SU-DHL-6 (cell line): ENCODE measurements at regions not wholly inside any gene's neighbourhood (a gene's known extent, or its start where the extent isn't known, plus 50 kb on each side); places are given as distances from the start of the nearest gene placed in this dataset.

Experiments
- H2AFZ ChIP-seq: fragments of 200-600 bp; sonication (generic); 2 replicates; pipeline ENCODE4 v1.6.1; 2014; ENCODE audit warnings: low read depth, mild to moderate bottlenecking, moderate library complexity, mixed read lengths, antibody characterized with exemption, low read length; ENCODE audit not compliant: severe bottlenecking
- H3F3A ChIP-seq: fragments of 200-600 bp; shearing (Covaris generic); 2 replicates; pipeline ENCODE4 v1.6.0; 2016; ENCODE audit warnings: antibody characterized with exemption, mild to moderate bottlenecking; ENCODE audit not compliant: insufficient read depth
- H3K27ac ChIP-seq: fragments of 200-600 bp; sonication (generic); 2 replicates; pipeline ENCODE4 v1.5.1; 2016; ENCODE audit warnings: low read depth, mild to moderate bottlenecking, low read length, moderate library complexity, mixed read lengths
- H3K27me3 ChIP-seq: fragments of 200-600 bp; sonication (generic), shearing (Covaris generic); 2 replicates; pipeline ENCODE4 v1.6.0; 2014; ENCODE audit warnings: mild to moderate bottlenecking, low read length
- H3K36me3 ChIP-seq: fragments of 200-600 bp; sonication (generic); 2 replicates; pipeline ENCODE4 v1.6.1; 2014; ENCODE audit warnings: mild to moderate bottlenecking, low read length, mixed read lengths
- H3K4me2 ChIP-seq: fragments of 300-600, 200-600 bp; shearing (Covaris generic), sonication (generic); 2 replicates; pipeline ENCODE4 v1.6.0; 2014; ENCODE audit warnings: low read length, low read depth, mild to moderate bottlenecking; ENCODE audit not compliant: poor library complexity, severe bottlenecking
- H3K4me3 ChIP-seq: fragments of 200-600 bp; sonication (generic); 2 replicates; pipeline ENCODE4 v1.5.1; 2014; ENCODE audit warnings: antibody characterized with exemption, low read length, mild to moderate bottlenecking, mixed read lengths; ENCODE audit not compliant: insufficient read depth, poor library complexity, severe bottlenecking
- H3K79me2 ChIP-seq: fragments of 200-600 bp; sonication (generic); 2 replicates; pipeline ENCODE4 v1.6.1; 2014; ENCODE audit warnings: mild to moderate bottlenecking, low read length, moderate library complexity; ENCODE audit not compliant: insufficient read depth
- H3K9ac ChIP-seq: fragments of 200-600 bp; sonication (generic); 2 replicates; pipeline ENCODE4 v1.7.0; 2014; ENCODE audit warnings: mild to moderate bottlenecking, low read length
- H3K9me2 ChIP-seq: fragments of 200-600 bp; sonication (generic); replicated peaks from 2 replicates; pipeline ENCODE4 v1.6.1; 2014; ENCODE audit warnings: low read length; ENCODE audit not compliant: insufficient read depth
- H3K9me3 ChIP-seq: fragments of 200-600 bp; sonication (generic); 2 replicates; pipeline ENCODE4 v1.6.1; 2014; ENCODE audit warnings: low read length, mixed read lengths; ENCODE audit not compliant: insufficient read depth
- H4K20me1 ChIP-seq: fragments of 200-600 bp; sonication (generic); 2 replicates; pipeline ENCODE4 v1.6.1; 2014; ENCODE audit warnings: low read depth, mild to moderate bottlenecking, antibody characterized with exemption, low read length, moderate library complexity, mixed read lengths
- EZH2phosphoT487 ChIP-seq: fragments of 200-600 bp; sonication (generic), shearing (Covaris generic); conservative IDR thresholded peaks from 2 replicates; pipeline ENCODE4 v1.6.1; 2018; ENCODE audit warnings: mild to moderate bottlenecking, antibody characterized with exemption, low read length, moderate library complexity, mixed read lengths
- TF ChIP-seq, protein P1 (sequence below): fragments of 200-600 bp; sonication (generic); IDR thresholded peaks from one replicate; pipeline ENCODE4 v1.5.1; 2017; ENCODE audit warnings: antibody characterized with exemption, mild to moderate bottlenecking, low read length, moderate library complexity; ENCODE audit not compliant: insufficient read depth, poor library complexity, severe bottlenecking

DNA sequence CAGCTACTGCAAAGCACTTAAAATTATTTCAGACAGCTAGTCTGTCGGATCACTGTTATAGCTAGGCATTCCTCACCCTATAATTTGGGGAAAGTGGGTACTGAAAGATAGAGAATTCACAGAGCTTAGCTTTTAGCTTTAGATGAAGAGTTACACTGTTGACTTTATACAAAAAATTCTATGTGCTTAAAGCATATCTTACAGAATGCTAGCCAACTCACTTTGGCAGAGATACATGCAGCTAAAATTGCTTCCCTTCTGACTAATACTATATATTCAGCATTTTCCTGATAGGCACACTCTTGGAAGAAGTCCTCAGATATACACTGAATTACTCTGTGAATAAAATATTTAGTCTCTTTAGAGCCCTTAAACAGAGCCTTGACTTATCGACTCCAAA lies 353.5 kb upstream of the STEAP1 start:
- no peak overlapping the region for H3K27ac ChIP-seq
- H3K4me2 ChIP-seq = no peak overlapping the region
- H4K20me1 ChIP-seq = no peaks in the 10 kb centered on the region
- no peak for TF ChIP-seq EZH2phosphoT487
- TF ChIP-seq, protein P1, sequence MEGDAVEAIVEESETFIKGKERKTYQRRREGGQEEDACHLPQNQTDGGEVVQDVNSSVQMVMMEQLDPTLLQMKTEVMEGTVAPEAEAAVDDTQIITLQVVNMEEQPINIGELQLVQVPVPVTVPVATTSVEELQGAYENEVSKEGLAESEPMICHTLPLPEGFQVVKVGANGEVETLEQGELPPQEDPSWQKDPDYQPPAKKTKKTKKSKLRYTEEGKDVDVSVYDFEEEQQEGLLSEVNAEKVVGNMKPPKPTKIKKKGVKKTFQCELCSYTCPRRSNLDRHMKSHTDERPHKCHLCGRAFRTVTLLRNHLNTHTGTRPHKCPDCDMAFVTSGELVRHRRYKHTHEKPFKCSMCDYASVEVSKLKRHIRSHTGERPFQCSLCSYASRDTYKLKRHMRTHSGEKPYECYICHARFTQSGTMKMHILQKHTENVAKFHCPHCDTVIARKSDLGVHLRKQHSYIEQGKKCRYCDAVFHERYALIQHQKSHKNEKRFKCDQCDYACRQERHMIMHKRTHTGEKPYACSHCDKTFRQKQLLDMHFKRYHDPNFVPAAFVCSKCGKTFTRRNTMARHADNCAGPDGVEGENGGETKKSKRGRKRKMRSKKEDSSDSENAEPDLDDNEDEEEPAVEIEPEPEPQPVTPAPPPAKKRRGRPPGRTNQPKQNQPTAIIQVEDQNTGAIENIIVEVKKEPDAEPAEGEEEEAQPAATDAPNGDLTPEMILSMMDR = no peak
- no peaks in the 10 kb centered on the region for H3K27me3 ChIP-seq
- H3F3A ChIP-seq = no peaks in the 10 kb centered on the region
- H3K9me3 ChIP-seq = no peaks in the 10 kb centered on the region
- no peak overlapping the region for H3K4me3 ChIP-seq
- H3K9me2 ChIP-seq = no peaks in the 10 kb centered on the region
- H3K79me2 ChIP-seq = no peaks in the 10 kb centered on the region
- no peaks in the 10 kb centered on the region for H3K36me3 ChIP-seq
- H2AFZ ChIP-seq = no peak overlapping the region
- H3K9ac ChIP-seq = no peak overlapping the region

DNA sequence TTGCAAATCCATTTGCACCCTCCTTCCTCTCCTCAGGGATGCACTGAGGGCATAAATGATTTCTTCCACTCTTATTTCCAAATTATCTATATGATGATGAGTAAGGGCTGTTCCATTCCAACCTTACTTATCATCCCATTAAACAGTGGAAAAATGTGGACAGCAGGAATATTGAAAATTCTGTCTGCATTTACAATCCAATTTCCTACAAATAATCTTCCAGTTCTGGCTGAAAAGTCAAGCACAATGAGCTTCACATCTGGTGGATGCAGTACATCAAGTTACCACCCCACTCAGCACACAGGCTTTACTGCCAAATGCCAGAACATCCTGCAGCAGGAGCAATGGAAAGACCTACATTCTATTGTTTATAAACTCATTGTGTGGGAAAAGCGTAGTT lies 345.0 kb upstream of the STEAP1 start:
- Histone ChIP-seq H3K4me2 (no peak overlapping the region), H3K79me2 (no peaks in the 10 kb centered on the region), H3K9me2 (no peaks in the 10 kb centered on the region), H3K9me3 (peaks cover 4% of the 10 kb centered on the region; the same call in 1 of the 2 replicates), H3K27me3 (no peaks in the 10 kb centered on the region), H3K27ac (no peak overlapping the region), H3K36me3 (no peaks in the 10 kb centered on the region), H4K20me1 (no peaks in the 10 kb centered on the region), H2AFZ (no peak overlapping the region), H3F3A (no peaks in the 10 kb centered on the region), H3K9ac (no peak overlapping the region), H3K4me3 (no peak overlapping the region)
- TF ChIP-seq EZH2phosphoT487 = no peak
- TF ChIP-seq, protein P1 = no peak

DNA sequence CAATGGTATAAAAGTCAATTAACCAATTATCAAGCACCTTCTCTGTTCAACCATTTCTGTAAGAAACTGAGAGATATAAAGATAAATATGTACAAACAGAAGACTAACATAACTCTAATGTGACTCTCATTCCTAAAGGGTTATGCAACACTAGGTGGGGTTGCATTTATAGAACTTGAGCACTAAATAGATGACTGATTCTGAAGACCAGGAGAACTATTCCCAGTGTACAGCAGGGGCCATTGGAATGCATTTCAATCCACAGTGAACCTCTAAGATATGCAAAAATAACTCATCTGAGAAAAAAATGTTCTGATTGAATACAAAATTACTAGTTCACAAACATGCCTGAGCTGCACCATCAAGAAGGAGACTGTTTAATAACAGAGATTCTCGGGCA lies 341.2 kb upstream of the STEAP1 start:
- no peak overlapping the region for H3K9ac ChIP-seq
- no peaks in the 10 kb centered on the region for H3K9me2 ChIP-seq
- H3K36me3 ChIP-seq = no peaks in the 10 kb centered on the region
- no peak overlapping the region for H3K27ac ChIP-seq
- no peak overlapping the region for H2AFZ ChIP-seq
- TF ChIP-seq, protein P1 = no peak
- TF ChIP-seq EZH2phosphoT487 = no peak
- H3K4me3 ChIP-seq = no peak overlapping the region
- no peak overlapping the region for H3K4me2 ChIP-seq
- no peaks in the 10 kb centered on the region for H3K27me3 ChIP-seq
- H3K79me2 ChIP-seq = no peaks in the 10 kb centered on the region
- H3K9me3 ChIP-seq = peaks cover 4% of the 10 kb centered on the region; the same call in 1 of the 2 replicates
- no peaks in the 10 kb centered on the region for H4K20me1 ChIP-seq
- no peaks in the 10 kb centered on the region for H3F3A ChIP-seq
